Cardiac fibroblast (primary cell): ENCODE measurements at regions not wholly inside any gene's neighbourhood (a gene's known extent, or its start where the extent isn't known, plus 50 kb on each side); places are given as distances from the start of the nearest gene placed in this dataset.

Source experiments
- DNase-seq, 2 donors: peaks; one replicate each; pipeline versions ENCODE4 v3.0.0 to v3.0.0-alpha.2; 2010; ENCODE audit warnings: low read depth in 2 of 2
- H3K4me3 ChIP-seq, 2 donors: replicated peaks in 1 of 2; 1 replicate in 1 of 2; 2 replicates in 1 of 2; pipeline ENCODE4 v1.5.1; 2011; ENCODE audit warnings: low read depth in 2 of 2, low read length in 2 of 2, mild to moderate bottlenecking in 2 of 2, moderate library complexity in 1 of 2
- CTCF ChIP-seq: IDR thresholded peaks from one replicate; pipeline ENCODE4 v1.5.1; 2011; ENCODE audit warnings: low read depth, mild to moderate bottlenecking, low read length, inconsistent platforms

DNA sequence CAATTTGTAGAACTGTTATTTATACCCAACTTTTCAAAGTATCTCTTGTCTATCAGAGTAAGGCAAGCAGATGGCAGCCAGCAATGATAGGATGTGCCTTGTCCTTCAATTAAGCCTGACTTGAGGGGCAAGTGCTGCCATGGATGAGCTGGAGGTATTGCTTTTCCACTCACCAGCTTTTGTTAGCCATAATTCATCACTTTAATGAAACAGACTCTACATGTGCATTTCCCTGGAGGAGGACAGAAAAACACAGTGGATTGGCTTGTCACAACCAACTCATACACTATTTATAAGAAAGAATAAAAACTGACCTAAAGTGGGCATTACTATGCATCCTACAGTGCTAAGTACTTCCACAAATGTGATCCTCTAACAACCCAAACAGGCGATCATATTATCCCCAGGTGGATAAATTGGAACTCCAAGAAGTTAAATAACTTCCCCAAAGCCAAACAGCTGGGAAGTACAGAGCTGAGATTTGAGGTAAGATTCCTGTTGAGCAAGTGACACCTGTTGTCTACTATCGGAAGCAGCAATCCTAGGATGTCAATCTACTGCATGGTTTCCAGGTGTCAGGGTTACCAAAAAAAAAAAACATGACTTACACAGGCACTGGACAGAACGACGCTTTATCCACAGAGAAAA is 73.9 kb upstream of the NRSN1 start:
- H3K4me3 ChIP-seq, result no peak overlapping the region
- no peak for TF ChIP-seq CTCF
- no peak for DNase-seq

- no peak overlapping the region for H3K4me3 ChIP-seq
- TF ChIP-seq CTCF, result no peak
- DNase-seq, result no peak
Observed at GRCh38 chr6:24052590-24052961, 73.4 kb upstream of the NRSN1 start.

DNA sequence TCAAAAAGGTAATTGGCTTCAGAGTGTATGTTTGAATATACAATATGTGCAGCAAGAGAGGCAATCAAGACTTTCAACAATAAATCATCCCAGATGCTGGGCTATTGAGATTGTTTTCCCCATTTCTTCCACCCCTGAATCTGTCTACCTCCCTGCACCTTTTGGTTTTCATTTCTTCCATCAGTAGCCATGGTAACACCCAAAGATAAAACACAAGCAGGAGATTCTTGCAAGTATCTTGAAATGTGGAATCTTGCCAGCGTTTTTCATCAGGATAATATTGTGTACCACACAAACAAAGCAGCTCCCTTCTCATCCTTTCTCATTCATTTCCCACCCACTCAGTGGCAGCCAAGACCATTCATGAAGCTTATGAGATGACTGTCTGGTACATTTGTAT is 73.0 kb upstream of the NRSN1 start:
- no peak overlapping the region for H3K4me3 ChIP-seq
- DNase-seq, result no peak
- no peak for TF ChIP-seq CTCF

GRCh38 chr6:24054388-24054787 is 71.6 kb upstream of the NRSN1 start:
- no peak for DNase-seq
- H3K4me3 ChIP-seq, result no peak overlapping the region
- no peak for TF ChIP-seq CTCF

- H3K4me3 ChIP-seq, result no peak overlapping the region
- no peak for DNase-seq
- TF ChIP-seq CTCF, result no peak
Observed at GRCh38 chr6:24056567-24056966, 69.4 kb upstream of the NRSN1 start.

GRCh38 chr6:24057030-24057429 is 69.0 kb upstream of the NRSN1 start:
- no peak for DNase-seq
- no peak for TF ChIP-seq CTCF
- H3K4me3 ChIP-seq, result no peak overlapping the region
